Activated CD8-positive, alpha-beta T cell treated with anti-CD3 and anti-CD28 coated beads for 36 hours (primary cell): ENCODE measurements at regions not wholly inside any gene's neighbourhood (a gene's known extent, or its start where the extent isn't known, plus 50 kb on each side); places are given as distances from the start of the nearest gene placed in this dataset.

Source experiments
- ATAC-seq: fragments of 200-7000 bp; cut with Tn5 transposase; one replicate; pipeline ENCODE4 v1.10.0; 2021; ENCODE audit warnings: mild to moderate bottlenecking, moderate library complexity
- CTCF ChIA-PET: fragments of 350-600 bp; sonication (Branson Sonifier 250); formaldehyde crosslinking; loops from one replicate; lab custom pipeline; 2021; ENCODE audit warnings: antibody characterized with exemption; lab: Charles Lee
- POLR2A ChIA-PET: fragments of 350-600 bp; sonication (Branson Sonifier 250); formaldehyde crosslinking; loops from one replicate; lab custom pipeline; 2021; ENCODE audit warnings: antibody characterized with exemption; lab: Charles Lee
- DNase-seq: peaks from one replicate; pipeline ENCODE4 v3.0.0-alpha.2; 2020
- H3K27ac Mint-ChIP-seq: one replicate; pipeline ENCODE4 v1.8.0; 2021; ENCODE audit warnings: mild to moderate bottlenecking, mixed read lengths
- H3K27me3 Mint-ChIP-seq: one replicate; pipeline ENCODE4 v1.8.0; 2021; ENCODE audit warnings: mixed read lengths
- H3K36me3 Mint-ChIP-seq: one replicate; pipeline ENCODE4 v1.8.0; 2021; ENCODE audit warnings: low read depth, mixed read lengths
- H3K4me1 Mint-ChIP-seq: one replicate; pipeline ENCODE4 v1.8.0; 2021; ENCODE audit warnings: low read depth, mixed read lengths
- H3K4me3 Mint-ChIP-seq: one replicate; pipeline ENCODE4 v1.8.0; 2021; ENCODE audit warnings: mild to moderate bottlenecking, moderate library complexity, mixed read lengths
- H3K9me3 Mint-ChIP-seq: one replicate; pipeline ENCODE4 v1.8.0; 2021; ENCODE audit warnings: mixed read lengths
- intact Hi-C: fragments of 100-400 bp; cut with micrococcal nuclease; formaldehyde crosslinking; loops from one replicate; pipeline ENCODE4 v1.10.0; 2022
- TF ChIP-seq, protein P1 (sequence below): fragments of 200-600 bp; IDR thresholded peaks from one replicate; pipeline ENCODE4 v1.8.0; 2022; ENCODE audit warnings: antibody characterized with exemption, mild to moderate bottlenecking

DNA sequence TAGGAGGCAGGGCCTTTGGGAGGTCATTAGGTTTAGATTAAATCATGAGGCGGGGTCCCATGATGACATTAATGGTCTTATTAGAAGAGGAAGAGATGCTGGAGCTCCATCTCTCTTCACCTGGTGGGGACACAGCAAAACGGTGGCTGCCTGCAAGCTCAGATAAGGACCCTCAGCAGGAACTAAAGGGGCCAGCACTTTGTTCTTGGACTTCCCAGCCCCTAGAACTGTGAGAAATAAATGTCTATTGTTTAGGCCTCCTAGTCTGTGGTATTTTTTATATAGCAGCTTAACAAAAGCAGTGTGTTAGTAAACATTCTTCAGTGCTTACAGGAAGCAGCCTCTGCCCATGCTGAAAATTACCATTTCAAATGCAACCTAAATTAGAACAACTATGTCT, 157.6 kb downstream of the FOXA2 start:
- Mint-ChIP-seq H3K4me1 (no peaks in the 10 kb centered on the region), H3K4me3 (no peak overlapping the region), H3K27ac (no peak overlapping the region), H3K27me3 (no peaks in the 10 kb centered on the region), H3K36me3 (no peaks in the 10 kb centered on the region), H3K9me3 (no peaks in the 10 kb centered on the region)
- intact Hi-C loops, result no loop called here
- TF ChIP-seq, protein P1, sequence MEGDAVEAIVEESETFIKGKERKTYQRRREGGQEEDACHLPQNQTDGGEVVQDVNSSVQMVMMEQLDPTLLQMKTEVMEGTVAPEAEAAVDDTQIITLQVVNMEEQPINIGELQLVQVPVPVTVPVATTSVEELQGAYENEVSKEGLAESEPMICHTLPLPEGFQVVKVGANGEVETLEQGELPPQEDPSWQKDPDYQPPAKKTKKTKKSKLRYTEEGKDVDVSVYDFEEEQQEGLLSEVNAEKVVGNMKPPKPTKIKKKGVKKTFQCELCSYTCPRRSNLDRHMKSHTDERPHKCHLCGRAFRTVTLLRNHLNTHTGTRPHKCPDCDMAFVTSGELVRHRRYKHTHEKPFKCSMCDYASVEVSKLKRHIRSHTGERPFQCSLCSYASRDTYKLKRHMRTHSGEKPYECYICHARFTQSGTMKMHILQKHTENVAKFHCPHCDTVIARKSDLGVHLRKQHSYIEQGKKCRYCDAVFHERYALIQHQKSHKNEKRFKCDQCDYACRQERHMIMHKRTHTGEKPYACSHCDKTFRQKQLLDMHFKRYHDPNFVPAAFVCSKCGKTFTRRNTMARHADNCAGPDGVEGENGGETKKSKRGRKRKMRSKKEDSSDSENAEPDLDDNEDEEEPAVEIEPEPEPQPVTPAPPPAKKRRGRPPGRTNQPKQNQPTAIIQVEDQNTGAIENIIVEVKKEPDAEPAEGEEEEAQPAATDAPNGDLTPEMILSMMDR, result no peak
- ATAC-seq (no peak), DNase-seq (no peak)
- POLR2A ChIA-PET, result no interaction called here
- CTCF ChIA-PET, result no interaction called here

DNA sequence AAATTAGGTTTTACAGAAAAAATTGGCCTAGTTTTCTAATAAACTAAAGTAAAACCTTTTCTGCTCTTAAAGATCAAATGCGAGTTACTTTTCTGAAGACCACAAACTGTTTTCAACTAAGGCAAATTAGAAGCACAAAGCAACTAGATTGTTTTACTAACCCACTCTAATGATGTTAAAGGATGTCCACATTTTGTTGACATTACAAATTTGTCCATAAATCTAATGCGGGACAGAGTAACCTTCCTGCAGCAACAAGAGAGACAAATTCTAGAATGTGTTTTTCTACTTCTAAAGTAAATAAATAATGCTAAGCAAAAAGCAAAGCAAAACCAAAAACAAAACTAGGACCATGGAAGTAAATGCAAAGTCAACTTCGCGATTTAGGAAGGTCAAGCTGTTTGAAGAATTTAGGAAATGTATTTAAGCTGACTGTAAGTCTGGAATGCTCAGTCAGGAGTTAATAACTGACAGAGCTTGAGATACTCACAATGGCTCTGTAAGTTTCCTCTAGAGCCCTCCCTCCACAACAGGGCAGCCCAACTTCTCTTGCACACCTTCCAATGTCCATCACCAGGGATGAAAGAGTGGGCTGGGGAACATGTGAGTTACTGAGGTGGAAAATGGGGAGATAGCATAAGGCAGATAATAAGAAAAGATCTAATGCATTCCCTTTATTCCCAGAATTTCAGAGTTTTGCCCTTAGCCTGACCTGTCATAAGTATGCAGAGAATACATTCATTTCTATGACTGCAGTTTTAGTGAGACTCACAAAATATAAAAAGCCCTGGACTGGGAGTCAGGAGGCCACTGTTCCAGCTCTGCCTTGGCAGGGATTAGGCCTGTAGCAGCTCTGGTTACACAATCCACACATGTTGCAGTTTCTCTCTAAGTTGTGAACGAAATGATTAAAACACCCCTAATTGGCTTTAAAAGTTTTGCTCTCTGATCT, 158.8 kb downstream of the FOXA2 start:
- CTCF ChIA-PET, result no interaction called here
- no peak overlapping the region for H3K4me3 Mint-ChIP-seq
- POLR2A ChIA-PET, result no interaction called here
- H3K9me3 Mint-ChIP-seq, result no peaks in the 10 kb centered on the region
- H3K36me3 Mint-ChIP-seq, result no peaks in the 10 kb centered on the region
- TF ChIP-seq, protein P1, result no peak
- no peaks in the 10 kb centered on the region for H3K27me3 Mint-ChIP-seq
- DNase-seq, result no peak
- H3K4me1 Mint-ChIP-seq, result no peaks in the 10 kb centered on the region
- no peak overlapping the region for H3K27ac Mint-ChIP-seq
- no peak for ATAC-seq
- intact Hi-C loops, result no loop called here

DNA sequence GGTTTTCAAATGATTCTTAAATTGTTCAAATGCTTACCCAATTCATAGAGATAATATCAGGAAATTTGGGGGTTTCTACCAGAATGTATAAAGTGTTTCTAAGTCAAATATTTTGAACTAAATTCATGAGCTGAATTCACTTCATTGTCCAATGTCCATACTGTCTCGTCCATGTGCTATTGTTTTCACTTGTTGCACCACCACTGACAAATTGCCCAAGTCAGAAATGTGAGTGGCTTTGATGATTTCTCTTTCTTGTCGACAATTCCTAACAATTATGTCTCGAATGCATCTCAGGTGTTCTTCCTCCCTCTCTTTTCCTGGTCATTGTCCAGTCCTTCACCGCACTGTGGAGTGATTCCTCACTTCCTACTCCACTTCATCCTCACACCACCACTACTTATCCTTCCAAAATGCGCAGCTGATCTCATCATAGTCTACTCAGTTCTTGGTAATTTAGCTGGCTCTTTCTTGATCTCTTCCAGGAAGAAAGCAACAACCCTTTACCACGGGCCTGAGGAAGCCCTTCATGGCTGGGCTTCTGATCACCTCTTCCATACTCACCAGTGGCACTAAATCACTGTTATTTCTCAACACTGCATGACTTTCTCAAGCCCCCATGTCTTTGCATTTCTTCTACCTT, 161.1 kb downstream of the FOXA2 start:
- H3K27me3 Mint-ChIP-seq, result no peaks in the 10 kb centered on the region
- ChIA-PET CTCF (no interaction called here), POLR2A (no interaction called here)
- H3K4me3 Mint-ChIP-seq, result no peak overlapping the region
- no peaks in the 10 kb centered on the region for H3K4me1 Mint-ChIP-seq
- intact Hi-C loops, result no loop called here
- H3K9me3 Mint-ChIP-seq, result peaks cover under 1% of the 10 kb centered on the region
- TF ChIP-seq, protein P1, result no peak
- no peak overlapping the region for H3K27ac Mint-ChIP-seq
- no peaks in the 10 kb centered on the region for H3K36me3 Mint-ChIP-seq
- ATAC-seq (no peak), DNase-seq (no peak)

DNA sequence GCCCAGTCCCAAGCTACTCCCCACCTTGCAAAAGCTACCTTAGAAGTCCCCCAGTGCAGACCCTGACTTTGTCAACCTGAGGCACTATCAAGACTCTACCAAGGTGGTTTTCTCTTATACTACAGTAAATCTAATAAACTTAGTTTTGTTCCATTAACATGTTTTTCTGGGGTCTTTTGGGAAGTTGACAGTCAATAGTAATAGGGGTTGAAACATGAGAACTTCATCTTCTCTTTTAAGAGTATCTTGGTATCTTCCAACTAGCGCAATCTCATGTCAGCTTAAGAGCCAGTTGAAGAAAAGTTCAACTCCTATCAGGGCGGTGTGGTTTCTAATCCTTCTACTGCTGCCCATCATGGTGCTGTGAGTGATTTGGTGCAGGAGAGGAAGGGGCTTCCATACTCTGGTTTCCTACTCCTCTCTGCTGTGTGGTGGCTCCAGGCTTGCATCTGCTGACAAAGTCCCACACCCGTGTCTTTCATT, 164.2 kb downstream of the FOXA2 start:
- CTCF ChIA-PET, result no interaction called here
- Mint-ChIP-seq H3K9me3 (peaks cover 5% of the 10 kb centered on the region), H3K27me3 (no peaks in the 10 kb centered on the region), H3K4me1 (no peaks in the 10 kb centered on the region), H3K27ac (no peak overlapping the region), H3K4me3 (no peak overlapping the region), H3K36me3 (no peaks in the 10 kb centered on the region)
- ATAC-seq (no peak), DNase-seq (no peak)
- POLR2A ChIA-PET, result no interaction called here
- intact Hi-C loops, result no loop called here
- TF ChIP-seq, protein P1, result no peak

DNA sequence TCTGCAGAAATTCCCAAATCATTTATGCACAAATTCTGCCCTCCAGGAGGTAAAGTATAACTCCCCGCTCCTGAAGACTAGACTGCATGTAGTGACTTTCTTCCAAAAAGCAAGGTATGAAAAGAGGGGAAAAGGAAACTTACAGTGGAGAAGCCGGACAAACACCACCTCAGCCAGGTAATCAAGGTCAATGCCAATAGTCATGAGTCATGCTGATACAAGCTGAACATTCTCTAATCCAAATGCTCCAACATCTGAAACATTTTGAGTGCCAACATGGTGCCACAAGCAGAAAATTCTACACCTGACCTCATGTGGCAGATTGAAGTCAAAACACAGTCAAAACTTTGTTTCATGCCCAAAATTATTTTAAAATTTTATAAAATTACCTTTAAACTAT, 165.6 kb downstream of the FOXA2 start:
- CTCF ChIA-PET, result no interaction called here
- no peaks in the 10 kb centered on the region for H3K36me3 Mint-ChIP-seq
- no peak overlapping the region for H3K4me3 Mint-ChIP-seq
- peaks cover 5% of the 10 kb centered on the region for H3K9me3 Mint-ChIP-seq
- no peak overlapping the region for H3K27ac Mint-ChIP-seq
- H3K27me3 Mint-ChIP-seq, result no peaks in the 10 kb centered on the region
- intact Hi-C loops, result no loop called here
- no peak for DNase-seq
- ATAC-seq, result no peak
- TF ChIP-seq, protein P1, result no peak
- no peaks in the 10 kb centered on the region for H3K4me1 Mint-ChIP-seq
- POLR2A ChIA-PET, result no interaction called here
